C4-2B (cell line): ENCODE measurements at regions not wholly inside any gene's neighbourhood (a gene's known extent, or its start where the extent isn't known, plus 50 kb on each side); places are given as distances from the start of the nearest gene placed in this dataset.

Experiments used
- H3K27ac ChIP-seq: fragments of 450-650 bp; 2 replicates; pipeline ENCODE4 v1.5.1; 2017
- ZFX ChIP-seq: fragments of 450-650 bp; IDR thresholded peaks from 2 replicates; pipeline ENCODE4 v1.6.1; 2017
- TF ChIP-seq, protein P1 (sequence below): fragments of 450-650 bp; conservative IDR thresholded peaks from 2 replicates; pipeline ENCODE4 v1.5.1; 2017; ENCODE audit warnings: mild to moderate bottlenecking

DNA sequence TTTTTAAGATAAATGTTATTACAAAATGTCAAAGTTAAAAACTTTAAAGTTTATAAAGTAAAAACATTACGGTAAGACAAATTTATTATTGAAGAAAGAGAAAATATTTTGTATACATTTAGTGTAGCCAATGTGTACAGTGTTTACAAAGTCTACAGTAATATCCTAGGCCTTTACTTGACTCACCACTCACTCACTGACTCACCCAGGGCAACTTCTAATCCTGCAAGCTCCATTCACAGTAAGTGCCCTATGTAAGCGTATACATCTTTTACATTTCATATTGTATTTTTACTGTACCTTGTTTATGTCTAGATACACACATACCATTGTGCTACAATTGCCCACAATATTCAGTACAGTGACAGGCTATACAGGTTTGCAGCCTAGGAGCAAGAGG lies 448.2 kb downstream of the KCTD12 start:
- H3K27ac ChIP-seq, result no peak overlapping the region
- TF ChIP-seq, protein P1, sequence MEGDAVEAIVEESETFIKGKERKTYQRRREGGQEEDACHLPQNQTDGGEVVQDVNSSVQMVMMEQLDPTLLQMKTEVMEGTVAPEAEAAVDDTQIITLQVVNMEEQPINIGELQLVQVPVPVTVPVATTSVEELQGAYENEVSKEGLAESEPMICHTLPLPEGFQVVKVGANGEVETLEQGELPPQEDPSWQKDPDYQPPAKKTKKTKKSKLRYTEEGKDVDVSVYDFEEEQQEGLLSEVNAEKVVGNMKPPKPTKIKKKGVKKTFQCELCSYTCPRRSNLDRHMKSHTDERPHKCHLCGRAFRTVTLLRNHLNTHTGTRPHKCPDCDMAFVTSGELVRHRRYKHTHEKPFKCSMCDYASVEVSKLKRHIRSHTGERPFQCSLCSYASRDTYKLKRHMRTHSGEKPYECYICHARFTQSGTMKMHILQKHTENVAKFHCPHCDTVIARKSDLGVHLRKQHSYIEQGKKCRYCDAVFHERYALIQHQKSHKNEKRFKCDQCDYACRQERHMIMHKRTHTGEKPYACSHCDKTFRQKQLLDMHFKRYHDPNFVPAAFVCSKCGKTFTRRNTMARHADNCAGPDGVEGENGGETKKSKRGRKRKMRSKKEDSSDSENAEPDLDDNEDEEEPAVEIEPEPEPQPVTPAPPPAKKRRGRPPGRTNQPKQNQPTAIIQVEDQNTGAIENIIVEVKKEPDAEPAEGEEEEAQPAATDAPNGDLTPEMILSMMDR, result no peak
- no peak for TF ChIP-seq ZFX

DNA sequence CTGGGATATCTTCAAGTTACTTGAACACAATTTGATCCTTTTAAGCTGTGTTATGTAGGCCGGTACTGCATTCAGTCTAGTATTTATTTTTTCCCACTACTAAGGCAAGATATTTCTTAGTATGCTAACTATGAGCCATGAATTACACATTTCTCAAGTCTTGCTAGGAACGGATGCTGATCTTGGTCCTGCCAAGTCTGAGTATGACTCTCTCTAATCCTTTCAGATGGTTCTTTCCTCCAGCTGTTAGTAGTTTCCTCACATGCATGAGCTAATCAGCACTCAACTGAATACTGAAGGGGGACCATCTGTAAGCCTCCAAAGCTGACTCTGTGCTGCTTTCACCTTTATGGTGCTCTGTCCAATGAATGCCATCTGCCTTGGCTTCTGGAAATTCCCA lies 460.3 kb downstream of the KCTD12 start:
- no peak for TF ChIP-seq ZFX
- TF ChIP-seq, protein P1, result no peak
- no peak overlapping the region for H3K27ac ChIP-seq

DNA sequence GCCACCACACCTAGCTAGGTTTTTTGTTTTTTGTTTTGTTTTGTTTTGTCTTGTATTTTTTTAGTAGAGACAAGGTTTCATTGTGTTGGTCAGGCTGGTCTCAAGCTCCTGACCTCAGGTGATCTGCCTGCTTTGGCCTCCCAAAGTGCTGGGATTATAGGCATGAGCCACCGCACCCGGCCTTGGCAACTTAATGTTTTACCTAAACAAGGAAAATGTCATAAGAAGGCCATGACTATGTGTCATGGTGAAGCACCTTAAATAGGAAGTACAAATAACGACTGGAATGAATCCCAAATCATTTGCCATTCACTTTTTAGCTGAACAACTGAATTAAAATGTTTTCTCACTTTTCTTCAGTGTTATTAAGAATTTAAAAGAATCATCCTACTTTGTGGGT lies 465.2 kb downstream of the KCTD12 start:
- TF ChIP-seq, protein P1, result no peak
- H3K27ac ChIP-seq, result no peak overlapping the region

DNA sequence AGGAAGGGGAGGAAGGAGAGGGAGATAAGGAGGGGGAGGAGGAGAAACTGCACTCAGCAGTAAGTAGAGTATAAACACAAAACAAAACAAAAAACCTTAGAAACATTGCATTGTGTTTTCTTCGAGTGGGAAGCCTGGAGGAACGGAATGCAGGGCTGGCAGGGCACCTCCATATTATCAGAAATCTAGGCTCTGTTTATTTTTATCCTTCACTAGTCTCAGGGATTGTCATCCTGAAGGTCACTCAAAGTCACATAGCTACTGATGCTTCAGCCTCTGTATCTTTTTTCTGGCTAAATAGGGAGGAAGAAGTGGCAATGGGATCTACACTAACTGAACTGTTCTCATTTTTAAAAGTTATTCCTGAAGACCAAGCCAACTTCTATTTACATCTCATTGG lies 467.8 kb downstream of the KCTD12 start:
- H3K27ac ChIP-seq, result no peak overlapping the region
- no peak for TF ChIP-seq ZFX
- TF ChIP-seq, protein P1, result no peak

DNA sequence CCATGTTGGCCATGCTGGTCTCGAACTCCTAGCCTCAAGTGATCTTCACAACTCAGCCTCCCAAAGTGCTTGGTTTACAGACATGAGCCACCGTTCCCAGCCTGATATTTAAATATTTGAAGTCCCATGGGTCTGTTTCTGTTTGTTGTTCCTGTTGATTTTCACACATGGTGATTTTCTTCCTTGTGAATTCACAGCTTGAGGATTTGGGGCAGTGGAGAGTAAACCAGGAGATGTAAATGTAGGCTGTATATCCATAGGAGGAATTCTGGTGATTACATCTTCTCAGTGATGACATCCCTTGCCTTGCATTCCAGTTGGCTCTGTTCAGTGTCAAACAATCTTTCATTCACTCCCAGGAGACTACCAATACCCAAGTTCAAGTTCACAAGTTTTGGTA lies 471.9 kb downstream of the KCTD12 start:
- H3K27ac ChIP-seq, result no peak overlapping the region
- no peak for TF ChIP-seq ZFX
- TF ChIP-seq, protein P1, result no peak

DNA sequence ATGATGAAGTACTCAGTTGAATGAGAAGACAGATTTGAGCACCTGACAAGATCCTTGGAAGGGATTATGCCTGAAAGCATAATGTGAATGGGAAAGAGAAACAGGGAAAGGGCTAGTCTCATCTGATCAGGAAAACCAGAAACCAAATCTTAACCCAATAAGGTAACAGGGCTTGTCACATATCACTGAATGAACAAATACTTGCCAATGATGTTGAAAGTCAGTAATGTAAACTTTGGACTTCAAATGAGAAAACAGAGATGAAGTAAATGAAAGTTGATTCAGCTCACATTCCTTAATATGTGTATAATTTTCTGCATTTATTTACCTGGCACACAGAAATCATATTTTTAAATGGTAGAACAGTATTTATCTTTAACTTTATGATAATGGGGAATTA lies 480.0 kb downstream of the KCTD12 start:
- TF ChIP-seq ZFX, result no peak
- TF ChIP-seq, protein P1, result no peak

DNA sequence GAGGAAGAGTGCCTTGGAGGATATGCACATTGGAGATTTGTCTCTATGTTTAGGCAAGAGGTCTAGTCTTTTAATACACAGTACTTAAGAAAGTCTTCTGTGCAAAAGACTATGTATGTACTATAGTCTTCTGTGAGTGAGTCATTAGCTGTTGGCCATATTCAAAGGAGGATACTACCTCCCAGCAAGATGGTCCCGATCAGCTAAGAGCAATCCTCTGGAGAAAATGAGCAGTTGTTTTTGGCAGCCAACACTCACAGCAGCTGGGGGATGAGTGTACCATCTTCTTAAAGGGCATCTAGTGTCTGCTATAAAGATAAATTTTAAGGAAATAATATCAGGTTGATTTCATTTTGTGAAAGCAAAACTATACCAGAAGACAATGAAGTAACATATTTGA lies 487.8 kb downstream of the KCTD12 start:
- TF ChIP-seq, protein P1, result no peak
- no peak for TF ChIP-seq ZFX

More for the DNA sequence above, 480.0 kb downstream of the KCTD12 start:
- no peak overlapping the region for H3K27ac ChIP-seq

More for the DNA sequence above, 487.8 kb downstream of the KCTD12 start:
- no peak overlapping the region for H3K27ac ChIP-seq
